ENCODE measurements at regions not wholly inside any gene's neighbourhood (a gene's known extent, or its start where the extent isn't known, plus 50 kb on each side); places are given as distances from the start of the nearest gene placed in this dataset.

GRCh38 chr4:43332052-43332425, 439.5 kb downstream of the GRXCR1 start:
- no peak for TF ChIP-seq POLR2A (IDR thresholded peaks at IDR 0.05)
- TF ChIP-seq CTCF (IDR thresholded peaks at IDR 0.05), result no peak
- TF ChIP-seq EP300 (IDR thresholded peaks at IDR 0.05), result no peak
